ENCODE measurements at regions not wholly inside any gene's neighbourhood (a gene's known extent, or its start where the extent isn't known, plus 50 kb on each side); places are given as distances from the start of the nearest gene placed in this dataset.

GRCh38 chr17:70976447-70976846 lies 807.1 kb downstream of the KCNJ2 start:
- H3K9ac ChIP-seq (ENCODE audit: control insufficient read depth, extremely low read depth, insufficient read depth, low read length): no peak overlapping the region
- H3K9me3 ChIP-seq (ENCODE audit: control insufficient read depth, low read depth, low read length): no peaks in the 10 kb centered on the region
- H3K4me2 ChIP-seq (ENCODE audit: control insufficient read depth, extremely low read depth, insufficient read depth, low read depth, low read length): no peak overlapping the region
- H3K36me3 ChIP-seq (ENCODE audit: control insufficient read depth in 2 of 2, extremely low read depth in 1 of 2, insufficient read depth in 2 of 2, low read length in 2 of 2): no peaks in the 10 kb centered on the region
- no peak overlapping the region for H2AFZ ChIP-seq (ENCODE audit: control insufficient read depth, low read length)
- no peaks in the 10 kb centered on the region for H3K9me1 ChIP-seq (ENCODE audit: control insufficient read depth, extremely low read depth, insufficient read depth, low read length)
- H3K27me3 ChIP-seq (ENCODE audit: control insufficient read depth, extremely low read depth, insufficient read depth, low read length): no peaks in the 10 kb centered on the region
- no peaks in the 10 kb centered on the region for H3K4me1 ChIP-seq (ENCODE audit: control insufficient read depth, extremely low read depth, insufficient read depth, low read length)
- no peak for FAIRE-seq
- TF ChIP-seq EZH2 (IDR thresholded peaks at IDR 0.05; ENCODE audit: low read length) (no peak), CTCF (optimal IDR thresholded peaks at IDR 0.05 in 1 of 3, IDR thresholded peaks at IDR 0.05 in 1 of 3, conservative IDR thresholded peaks at IDR 0.05 in 1 of 3; ENCODE audit: extremely low read depth in 1 of 3, insufficient read depth in 2 of 3, low read length in 3 of 3) (no peak)
- dilution Hi-C loops (cut with MboI; ENCODE audit: extremely low pct_ligation_motif_present, low sequenced_read_pairs): no loop called here
- H3K27ac ChIP-seq (ENCODE audit: control insufficient read depth, insufficient read depth, low read length): no peak overlapping the region
- H3K79me2 ChIP-seq (ENCODE audit: control insufficient read depth, insufficient read depth, low read length): no peaks in the 10 kb centered on the region
- H3K4me3 ChIP-seq (ENCODE audit: control insufficient read depth in 2 of 3, extremely low read depth in 1 of 3, insufficient read depth in 2 of 3, low read depth in 1 of 3, low read length in 3 of 3): no peak overlapping the region
- H4K20me1 ChIP-seq (ENCODE audit: control insufficient read depth, extremely low read depth, insufficient read depth, low read length): no peaks in the 10 kb centered on the region
- DNase-seq (ENCODE audit: low read depth, low spot score): no peak

- H3K79me2 ChIP-seq (ENCODE audit: control insufficient read depth, insufficient read depth, low read length): no peaks in the 10 kb centered on the region
- no peaks in the 10 kb centered on the region for H3K9me1 ChIP-seq (ENCODE audit: control insufficient read depth, extremely low read depth, insufficient read depth, low read length)
- no peaks in the 10 kb centered on the region for H4K20me1 ChIP-seq (ENCODE audit: control insufficient read depth, extremely low read depth, insufficient read depth, low read length)
- no peak overlapping the region for H3K4me3 ChIP-seq (ENCODE audit: control insufficient read depth in 2 of 3, extremely low read depth in 1 of 3, insufficient read depth in 2 of 3, low read depth in 1 of 3, low read length in 3 of 3)
- DNase-seq (ENCODE audit: low read depth, low spot score) (no peak), FAIRE-seq (no peak)
- peaks cover 2% of the 10 kb centered on the region for H3K9me3 ChIP-seq (ENCODE audit: control insufficient read depth, low read depth, low read length)
- no peak for TF ChIP-seq EZH2 (IDR thresholded peaks at IDR 0.05; ENCODE audit: low read length)
- no peak for TF ChIP-seq CTCF (optimal IDR thresholded peaks at IDR 0.05 in 1 of 3, IDR thresholded peaks at IDR 0.05 in 1 of 3, conservative IDR thresholded peaks at IDR 0.05 in 1 of 3; ENCODE audit: extremely low read depth in 1 of 3, insufficient read depth in 2 of 3, low read length in 3 of 3)
- H3K36me3 ChIP-seq (ENCODE audit: control insufficient read depth in 2 of 2, extremely low read depth in 1 of 2, insufficient read depth in 2 of 2, low read length in 2 of 2): no peaks in the 10 kb centered on the region
- H3K4me2 ChIP-seq (ENCODE audit: control insufficient read depth, extremely low read depth, insufficient read depth, low read depth, low read length): no peak overlapping the region
- dilution Hi-C loops (cut with MboI; ENCODE audit: extremely low pct_ligation_motif_present, low sequenced_read_pairs): no loop called here
- H3K9ac ChIP-seq (ENCODE audit: control insufficient read depth, extremely low read depth, insufficient read depth, low read length): no peak overlapping the region
- H3K4me1 ChIP-seq (ENCODE audit: control insufficient read depth, extremely low read depth, insufficient read depth, low read length): no peaks in the 10 kb centered on the region
- H3K27me3 ChIP-seq (ENCODE audit: control insufficient read depth, extremely low read depth, insufficient read depth, low read length): no peaks in the 10 kb centered on the region
- H3K27ac ChIP-seq (ENCODE audit: control insufficient read depth, insufficient read depth, low read length): no peak overlapping the region
- H2AFZ ChIP-seq (ENCODE audit: control insufficient read depth, low read length): no peak overlapping the region
Measured at GRCh38 chr17:70984873-70985272, 815.5 kb downstream of the KCNJ2 start.

Data from keratinocyte (primary cell).